ENCODE measurements at regions not wholly inside any gene's neighbourhood (a gene's known extent, or its start where the extent isn't known, plus 50 kb on each side); places are given as distances from the start of the nearest gene placed in this dataset.

DNA sequence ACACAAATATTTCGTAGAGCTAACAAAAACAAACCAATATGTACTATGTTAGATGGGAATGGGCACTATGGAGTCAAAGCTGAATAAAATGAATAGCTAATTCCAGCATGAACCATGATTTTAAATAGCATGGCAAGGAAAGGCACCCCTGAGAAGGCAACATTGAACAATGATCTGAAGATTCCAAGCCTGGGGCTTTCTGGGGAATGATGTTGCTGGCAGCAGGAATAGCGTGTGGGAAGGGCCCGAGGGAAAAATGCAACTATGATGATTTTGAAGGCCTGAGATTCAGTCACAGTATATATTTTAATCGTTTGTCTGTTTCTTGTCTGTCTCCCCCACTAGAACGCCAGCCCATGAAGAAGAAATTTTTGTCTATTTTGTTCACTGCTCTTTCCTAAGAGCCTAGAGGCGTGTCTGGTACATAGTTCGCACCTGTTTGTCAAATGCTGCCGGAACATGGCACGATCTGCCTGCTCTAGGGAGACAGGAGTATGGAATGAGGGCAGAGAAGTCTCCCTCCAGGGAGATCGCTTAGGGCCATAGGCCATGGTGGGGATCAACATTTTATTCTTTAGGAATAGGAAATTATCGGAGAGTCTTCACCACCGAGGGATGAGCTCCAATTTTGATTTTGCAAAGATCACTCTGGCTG, 84.8 kb upstream of the EYA2 start:
- intact Hi-C loops (cut with DNase I): no loop called here
- Histone ChIP-seq H3K4me3 (no peak overlapping the region), H3K4me1 (peaks cover 0 to 8% (median 0%) of the 10 kb centered on the region in 9 donors), H3K9me3 (no peaks in the 10 kb centered on the region), H3K27ac (no peak overlapping the region), H3K27me3 (peaks cover 7 to 54% (median 41%) of the 10 kb centered on the region in 7 donors), H3K36me3 (no peaks in the 10 kb centered on the region)
- DNase-seq: no peak
- TF ChIP-seq, protein P1, sequence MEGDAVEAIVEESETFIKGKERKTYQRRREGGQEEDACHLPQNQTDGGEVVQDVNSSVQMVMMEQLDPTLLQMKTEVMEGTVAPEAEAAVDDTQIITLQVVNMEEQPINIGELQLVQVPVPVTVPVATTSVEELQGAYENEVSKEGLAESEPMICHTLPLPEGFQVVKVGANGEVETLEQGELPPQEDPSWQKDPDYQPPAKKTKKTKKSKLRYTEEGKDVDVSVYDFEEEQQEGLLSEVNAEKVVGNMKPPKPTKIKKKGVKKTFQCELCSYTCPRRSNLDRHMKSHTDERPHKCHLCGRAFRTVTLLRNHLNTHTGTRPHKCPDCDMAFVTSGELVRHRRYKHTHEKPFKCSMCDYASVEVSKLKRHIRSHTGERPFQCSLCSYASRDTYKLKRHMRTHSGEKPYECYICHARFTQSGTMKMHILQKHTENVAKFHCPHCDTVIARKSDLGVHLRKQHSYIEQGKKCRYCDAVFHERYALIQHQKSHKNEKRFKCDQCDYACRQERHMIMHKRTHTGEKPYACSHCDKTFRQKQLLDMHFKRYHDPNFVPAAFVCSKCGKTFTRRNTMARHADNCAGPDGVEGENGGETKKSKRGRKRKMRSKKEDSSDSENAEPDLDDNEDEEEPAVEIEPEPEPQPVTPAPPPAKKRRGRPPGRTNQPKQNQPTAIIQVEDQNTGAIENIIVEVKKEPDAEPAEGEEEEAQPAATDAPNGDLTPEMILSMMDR (IDR thresholded peaks at IDR 0.05): no peak
- WGBS, 2 donors: 88 to 92% methylated on average over 12 of the region's 12 CpGs
- no peak for ATAC-seq

DNA sequence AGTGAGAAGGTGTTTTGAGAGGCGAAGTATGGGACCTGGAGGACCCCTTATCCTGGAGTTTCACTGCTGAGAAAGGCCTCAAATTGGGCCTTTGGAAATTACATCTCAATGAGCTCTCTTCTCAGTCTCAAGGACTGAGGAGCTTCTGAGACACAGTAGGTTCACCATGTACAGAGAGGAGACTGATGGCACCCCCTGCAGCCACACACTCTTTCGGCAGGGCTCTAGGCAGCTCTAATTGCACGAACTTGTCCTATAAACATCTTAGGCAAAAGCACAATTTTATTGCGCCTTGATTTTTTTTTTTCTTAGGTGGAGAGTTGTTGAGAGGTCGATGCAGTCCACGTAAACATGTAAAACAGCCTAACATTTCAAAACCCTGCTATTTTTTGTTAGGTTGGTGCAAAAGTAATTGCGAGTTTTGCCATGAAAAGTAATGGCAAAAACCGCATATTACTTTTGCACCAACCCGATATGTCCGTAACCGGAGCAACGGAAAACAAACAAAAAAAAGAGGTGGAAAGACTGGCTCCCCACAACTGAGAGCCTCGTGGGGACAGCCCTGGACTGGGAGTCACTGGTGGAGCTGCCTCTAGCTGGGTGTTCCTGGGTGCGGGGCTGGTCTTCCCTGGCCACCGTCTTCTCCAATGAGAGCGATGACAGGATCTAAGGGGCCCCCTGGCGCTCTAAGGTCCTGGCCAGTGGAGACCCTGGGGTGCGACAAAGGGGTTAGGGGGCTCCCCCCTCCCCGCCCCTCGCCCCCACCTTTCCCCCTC, 84.0 kb upstream of the EYA2 start:
- Histone ChIP-seq H3K9me3 (no peaks in the 10 kb centered on the region), H3K4me3 (no peak overlapping the region), H3K27ac (no peak overlapping the region), H3K27me3 (peaks cover 7 to 59% (median 41%) of the 10 kb centered on the region in 7 donors), H3K4me1 (peaks cover 0 to 8% (median 0%) of the 10 kb centered on the region in 9 donors), H3K36me3 (no peaks in the 10 kb centered on the region)
- intact Hi-C loops (cut with DNase I): no loop called here
- ATAC-seq (no peak), DNase-seq (no peak)
- 67% methylated on average over 17 to 20 of the region's 20 CpGs for WGBS, 2 donors
- TF ChIP-seq, protein P1 (IDR thresholded peaks at IDR 0.05): no peak

DNA sequence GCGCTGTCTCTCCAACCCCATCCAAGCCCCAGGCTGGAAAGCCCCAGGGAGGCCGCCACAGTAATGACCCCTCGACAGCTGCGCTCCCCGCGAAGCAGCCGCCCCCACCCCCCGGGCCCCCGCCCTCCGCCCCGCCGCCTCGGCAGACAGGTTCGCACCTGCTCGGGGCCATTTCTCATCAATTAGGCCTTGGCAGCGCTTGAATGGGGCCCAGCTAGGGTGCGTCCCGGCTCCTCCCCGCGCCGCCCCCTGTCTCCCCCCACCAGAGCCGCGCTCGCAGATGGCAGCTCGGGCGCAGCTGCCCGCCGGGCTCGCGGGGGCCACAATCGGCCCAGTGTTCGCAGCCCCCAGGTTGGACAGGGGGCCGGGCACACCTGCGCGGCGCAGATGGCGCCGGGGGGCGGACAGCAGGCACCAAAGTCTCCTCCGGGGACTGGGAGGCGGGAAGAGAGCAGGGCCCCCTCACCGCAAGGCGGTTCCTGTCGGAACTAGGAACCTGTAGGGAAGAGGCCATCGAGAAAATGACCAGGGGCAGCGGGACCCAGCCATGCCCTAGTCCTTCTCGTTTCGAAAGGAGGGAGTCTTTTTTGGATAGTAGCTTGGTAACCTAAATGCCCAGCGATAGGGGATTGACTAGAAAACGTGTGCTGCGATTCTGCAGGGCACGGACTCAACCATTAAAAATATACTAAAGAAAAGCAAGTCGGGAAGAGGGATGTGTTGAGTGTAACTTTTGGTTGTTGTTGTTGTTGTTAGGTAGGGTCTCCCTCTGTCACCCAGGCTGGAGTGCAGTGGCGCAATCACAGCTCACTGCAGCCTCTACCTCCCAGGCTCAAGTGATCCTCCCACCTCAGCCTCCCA, 83.2 kb upstream of the EYA2 start:
- Histone ChIP-seq H3K4me1 (peaks cover 0 to 8% (median 0%) of the 10 kb centered on the region in 9 donors), H3K36me3 (no peaks in the 10 kb centered on the region), H3K4me3 (no peak overlapping the region), H3K27ac (no peak overlapping the region), H3K9me3 (no peaks in the 10 kb centered on the region), H3K27me3 (peaks cover 7 to 63% (median 48%) of the 10 kb centered on the region in 7 donors)
- 10 to 11% methylated on average over 51 to 54 of the region's 54 CpGs for WGBS, 2 donors
- DNase-seq (no peak), ATAC-seq (no peak)
- TF ChIP-seq, protein P1 (IDR thresholded peaks at IDR 0.05): no peak
- intact Hi-C loops (cut with DNase I): no loop called here
